ENCODE measurements at regions not wholly inside any gene's neighbourhood (a gene's known extent, or its start where the extent isn't known, plus 50 kb on each side); places are given as distances from the start of the nearest gene placed in this dataset.

DNA sequence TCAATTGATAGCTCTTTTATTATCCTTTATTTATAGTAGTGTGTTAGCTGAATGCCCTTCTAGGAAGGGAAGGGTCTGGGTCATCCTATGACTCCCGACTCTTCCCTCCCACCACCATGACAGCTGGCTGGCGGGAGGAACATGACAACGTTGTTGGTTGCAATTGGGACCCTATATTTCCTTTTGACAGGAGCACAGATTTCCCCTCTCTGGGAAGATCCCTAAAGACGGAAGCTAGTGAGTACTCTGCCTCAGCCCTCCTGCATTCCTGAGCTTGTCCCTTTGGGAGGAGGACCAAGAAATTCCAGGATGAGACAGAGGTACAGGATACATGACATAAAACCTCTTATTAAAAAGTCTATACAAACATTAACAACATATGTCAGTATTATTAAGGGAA is 485.4 kb downstream of the NAV3 start (continued):
- TF ChIP-seq, protein P1, sequence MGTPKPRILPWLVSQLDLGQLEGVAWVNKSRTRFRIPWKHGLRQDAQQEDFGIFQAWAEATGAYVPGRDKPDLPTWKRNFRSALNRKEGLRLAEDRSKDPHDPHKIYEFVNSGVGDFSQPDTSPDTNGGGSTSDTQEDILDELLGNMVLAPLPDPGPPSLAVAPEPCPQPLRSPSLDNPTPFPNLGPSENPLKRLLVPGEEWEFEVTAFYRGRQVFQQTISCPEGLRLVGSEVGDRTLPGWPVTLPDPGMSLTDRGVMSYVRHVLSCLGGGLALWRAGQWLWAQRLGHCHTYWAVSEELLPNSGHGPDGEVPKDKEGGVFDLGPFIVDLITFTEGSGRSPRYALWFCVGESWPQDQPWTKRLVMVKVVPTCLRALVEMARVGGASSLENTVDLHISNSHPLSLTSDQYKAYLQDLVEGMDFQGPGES (IDR thresholded peaks at IDR 0.05; ENCODE audit: low read depth, low read length): no peak
- TF ChIP-seq NFIC (IDR thresholded peaks at IDR 0.05; ENCODE audit: borderline replicate concordance): no peak
- TF ChIP-seq FOXJ3 (CRISPR knock-in tag; IDR thresholded peaks at IDR 0.05): no peak

DNA sequence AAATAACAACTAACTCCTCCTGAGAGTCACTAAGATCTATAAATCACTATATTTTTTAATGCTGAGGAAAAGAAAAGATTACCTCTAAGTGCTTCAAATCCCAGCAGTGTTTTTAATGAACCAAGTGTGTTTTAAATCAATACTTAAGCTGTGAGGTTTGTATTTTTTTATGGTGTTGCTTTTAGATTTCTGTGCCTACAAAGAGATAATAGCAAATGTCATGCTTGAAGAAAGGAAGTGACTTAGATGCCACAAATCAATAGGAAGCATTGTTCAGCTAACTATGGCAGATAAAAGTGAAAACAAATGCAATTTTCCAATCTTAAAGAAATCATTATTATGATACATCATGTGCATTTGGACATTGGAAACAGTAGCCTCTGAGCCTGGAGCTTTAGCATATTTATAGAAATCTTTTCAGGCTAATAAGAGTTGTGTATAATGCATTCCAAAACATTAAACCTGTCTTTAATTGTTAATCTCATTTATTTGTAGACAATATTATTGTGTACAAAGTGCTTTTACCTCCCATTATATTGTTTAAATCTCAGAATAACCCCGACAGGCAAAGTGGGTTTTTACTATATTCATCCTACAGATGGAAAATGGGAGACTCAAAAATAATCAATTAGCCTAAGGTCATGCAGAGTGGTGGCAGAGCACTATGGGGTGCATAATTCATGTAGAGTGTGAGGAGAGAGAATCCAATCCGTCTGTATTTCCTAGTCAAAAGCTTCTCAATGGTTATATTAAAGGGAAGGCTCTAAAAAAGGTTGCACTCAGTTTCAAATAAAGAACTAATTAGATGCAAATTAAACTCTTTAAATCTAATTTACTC is 486.2 kb downstream of the NAV3 start:
- Histone ChIP-seq H3K79me2 (ENCODE audit: insufficient read depth) (no peaks in the 10 kb centered on the region), H3K4me2 (no peak overlapping the region), H3K27ac (ENCODE audit: low read depth in 2 of 2, low read length in 1 of 2) (no peak overlapping the region)

More for the DNA sequence above, 486.2 kb downstream of the NAV3 start:
- Histone ChIP-seq H3K9ac (no peak overlapping the region), H3K4me1 (ENCODE audit: control insufficient read depth in 1 of 2, insufficient read depth in 2 of 2, low read depth in 1 of 2, low read length in 1 of 2) (0 out of 4 replicates have a peak, but pooled peaks cover 0 to 5% of the 10 kb centered on the region in 2 experiments), H3K27me3 (ENCODE audit: insufficient read depth) (no peaks in the 10 kb centered on the region), H3F3A (replicated peaks; ENCODE audit: insufficient read depth) (no peaks in the 10 kb centered on the region), H4K20me1 (ENCODE audit: insufficient read depth) (no peaks in the 10 kb centered on the region), H3K4me3 (ENCODE audit: low read depth in 2 of 2, low read length in 1 of 2) (no peak overlapping the region), H3K36me3 (replicated peaks in 1 of 2; ENCODE audit: control insufficient read depth in 1 of 2, insufficient read depth in 2 of 2, low read length in 1 of 2) (no peaks in the 10 kb centered on the region), H3K9me3 (no peaks in the 10 kb centered on the region), H3K9me2 (no peaks in the 10 kb centered on the region), H2AFZ (ENCODE audit: low read depth) (peak overlapping the region; percentile 3; the same call in 1 of the 2 replicates)
- TF ChIP-seq FOXM1 (IDR thresholded peaks at IDR 0.05; ENCODE audit: low read depth) (no peak), RCOR1 (IDR thresholded peaks at IDR 0.05; ENCODE audit: low read length) (no peak), NRF1 (IDR thresholded peaks at IDR 0.05; ENCODE audit: low read depth, low read length) (no peak), NFIC (IDR thresholded peaks at IDR 0.05; ENCODE audit: borderline replicate concordance) (no peak), ELF1 (IDR thresholded peaks at IDR 0.05) (no peak), YY1 (IDR thresholded peaks at IDR 0.05; ENCODE audit: low read depth) (no peak), RAD21 (IDR thresholded peaks at IDR 0.05; ENCODE audit: low read length) (no peak), SIN3A (IDR thresholded peaks at IDR 0.05; ENCODE audit: borderline replicate concordance, low read depth, low read length) (no peak), RFX5 (IDR thresholded peaks at IDR 0.05; ENCODE audit: low read length) (no peak), TEAD4 (IDR thresholded peaks at IDR 0.05; ENCODE audit: borderline replicate concordance, insufficient read depth) (no peak), POLR2AphosphoS5 (IDR thresholded peaks at IDR 0.05; ENCODE audit: low read depth, low read length) (no peak), SMC3 (IDR thresholded peaks at IDR 0.05; ENCODE audit: low read depth, low read length) (no peak), CHD2 (IDR thresholded peaks at IDR 0.05; ENCODE audit: low read length, partially characterized antibody) (no peak), RXRA (IDR thresholded peaks at IDR 0.05; ENCODE audit: borderline replicate concordance, low read depth) (no peak)
- TF ChIP-seq, protein P2, sequence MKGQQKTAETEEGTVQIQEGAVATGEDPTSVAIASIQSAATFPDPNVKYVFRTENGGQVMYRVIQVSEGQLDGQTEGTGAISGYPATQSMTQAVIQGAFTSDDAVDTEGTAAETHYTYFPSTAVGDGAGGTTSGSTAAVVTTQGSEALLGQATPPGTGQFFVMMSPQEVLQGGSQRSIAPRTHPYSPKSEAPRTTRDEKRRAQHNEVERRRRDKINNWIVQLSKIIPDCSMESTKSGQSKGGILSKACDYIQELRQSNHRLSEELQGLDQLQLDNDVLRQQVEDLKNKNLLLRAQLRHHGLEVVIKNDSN (IDR thresholded peaks at IDR 0.05; ENCODE audit: borderline replicate concordance, low read depth): no peak
- TF ChIP-seq, protein P3, sequence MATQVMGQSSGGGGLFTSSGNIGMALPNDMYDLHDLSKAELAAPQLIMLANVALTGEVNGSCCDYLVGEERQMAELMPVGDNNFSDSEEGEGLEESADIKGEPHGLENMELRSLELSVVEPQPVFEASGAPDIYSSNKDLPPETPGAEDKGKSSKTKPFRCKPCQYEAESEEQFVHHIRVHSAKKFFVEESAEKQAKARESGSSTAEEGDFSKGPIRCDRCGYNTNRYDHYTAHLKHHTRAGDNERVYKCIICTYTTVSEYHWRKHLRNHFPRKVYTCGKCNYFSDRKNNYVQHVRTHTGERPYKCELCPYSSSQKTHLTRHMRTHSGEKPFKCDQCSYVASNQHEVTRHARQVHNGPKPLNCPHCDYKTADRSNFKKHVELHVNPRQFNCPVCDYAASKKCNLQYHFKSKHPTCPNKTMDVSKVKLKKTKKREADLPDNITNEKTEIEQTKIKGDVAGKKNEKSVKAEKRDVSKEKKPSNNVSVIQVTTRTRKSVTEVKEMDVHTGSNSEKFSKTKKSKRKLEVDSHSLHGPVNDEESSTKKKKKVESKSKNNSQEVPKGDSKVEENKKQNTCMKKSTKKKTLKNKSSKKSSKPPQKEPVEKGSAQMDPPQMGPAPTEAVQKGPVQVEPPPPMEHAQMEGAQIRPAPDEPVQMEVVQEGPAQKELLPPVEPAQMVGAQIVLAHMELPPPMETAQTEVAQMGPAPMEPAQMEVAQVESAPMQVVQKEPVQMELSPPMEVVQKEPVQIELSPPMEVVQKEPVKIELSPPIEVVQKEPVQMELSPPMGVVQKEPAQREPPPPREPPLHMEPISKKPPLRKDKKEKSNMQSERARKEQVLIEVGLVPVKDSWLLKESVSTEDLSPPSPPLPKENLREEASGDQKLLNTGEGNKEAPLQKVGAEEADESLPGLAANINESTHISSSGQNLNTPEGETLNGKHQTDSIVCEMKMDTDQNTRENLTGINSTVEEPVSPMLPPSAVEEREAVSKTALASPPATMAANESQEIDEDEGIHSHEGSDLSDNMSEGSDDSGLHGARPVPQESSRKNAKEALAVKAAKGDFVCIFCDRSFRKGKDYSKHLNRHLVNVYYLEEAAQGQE (IDR thresholded peaks at IDR 0.05; ENCODE audit: low read depth, low read length): no peak
- TF ChIP-seq, protein P4, sequence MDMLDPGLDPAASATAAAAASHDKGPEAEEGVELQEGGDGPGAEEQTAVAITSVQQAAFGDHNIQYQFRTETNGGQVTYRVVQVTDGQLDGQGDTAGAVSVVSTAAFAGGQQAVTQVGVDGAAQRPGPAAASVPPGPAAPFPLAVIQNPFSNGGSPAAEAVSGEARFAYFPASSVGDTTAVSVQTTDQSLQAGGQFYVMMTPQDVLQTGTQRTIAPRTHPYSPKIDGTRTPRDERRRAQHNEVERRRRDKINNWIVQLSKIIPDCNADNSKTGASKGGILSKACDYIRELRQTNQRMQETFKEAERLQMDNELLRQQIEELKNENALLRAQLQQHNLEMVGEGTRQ (IDR thresholded peaks at IDR 0.05; ENCODE audit: borderline replicate concordance, low read depth, low read length): no peak
- ChIA-PET POLR2A (no interaction called here), CTCF (interaction anchor here (0.8 kb wide), 1 partner anchor 1367 kb away, joined by 3 read pairs; no protein-coding TSS in a partner anchor)
- DNase-seq: no peak
- 62% methylated on average over 2 of the region's 2 CpGs for WGBS (ENCODE audit: low lambda C conversion rate)
